ENCODE measurements at regions not wholly inside any gene's neighbourhood (a gene's known extent, or its start where the extent isn't known, plus 50 kb on each side); places are given as distances from the start of the nearest gene placed in this dataset.
"Not testable (repeated sequence)": the region's sequence is repeated elsewhere in the genome, so short reads cannot be mapped to it uniquely, and the experiment has no call there.

DNA sequence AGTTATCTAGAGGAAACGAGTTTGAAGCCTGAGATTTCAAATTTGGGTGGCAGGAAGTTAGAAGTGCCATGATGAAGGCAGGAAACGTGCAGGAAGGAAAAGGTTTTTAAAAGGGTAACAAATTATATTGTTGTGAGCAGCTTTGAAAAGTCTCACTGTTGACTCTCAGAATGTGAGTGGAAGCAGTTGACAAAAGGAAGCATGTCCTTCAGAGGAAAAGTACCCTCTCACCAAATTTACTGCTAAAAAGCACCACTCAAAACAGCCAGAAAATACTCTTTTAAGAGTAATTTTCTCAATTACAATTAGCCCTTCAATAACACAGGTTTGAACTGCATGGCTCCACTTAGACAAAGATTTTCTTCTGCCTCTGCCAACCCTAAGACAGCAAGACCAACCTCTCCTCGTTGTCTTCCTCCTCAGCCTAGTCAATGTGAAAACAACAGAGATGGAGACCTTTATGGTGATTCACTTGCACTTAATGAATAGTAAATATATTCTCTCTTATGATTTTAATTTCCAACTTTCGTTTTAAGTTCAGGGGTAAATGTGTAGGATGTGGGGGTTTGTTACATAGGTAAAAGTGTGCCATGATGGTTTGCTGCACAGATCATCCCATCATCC lies 117.1 kb upstream of the LIPC start:
- no peak for DNase-seq (ENCODE audit: low spot score)
- in situ Hi-C loops (cut with HindIII; ENCODE audit: low sequenced_read_pairs): no loop called here

DNA sequence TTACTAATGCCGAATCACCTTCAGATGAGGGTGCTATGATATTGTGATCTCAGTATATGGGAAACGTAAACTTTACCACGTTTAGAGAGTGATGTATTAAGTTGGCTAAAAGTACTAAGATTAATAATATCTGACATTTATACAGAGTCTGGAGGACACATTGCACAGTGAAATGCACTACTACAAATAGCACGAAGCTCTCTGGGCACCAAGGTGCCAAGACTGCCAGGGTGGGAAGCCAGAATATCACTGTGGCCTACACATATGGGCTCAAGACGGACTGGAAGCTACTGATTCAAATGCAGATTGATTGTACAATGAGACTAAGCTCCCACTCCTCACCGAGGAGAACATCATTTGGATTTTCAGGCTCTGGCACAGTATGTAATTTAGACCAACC lies 113.3 kb upstream of the LIPC start:
- in situ Hi-C loops (cut with HindIII; ENCODE audit: low sequenced_read_pairs): no loop called here
- DNase-seq (ENCODE audit: low spot score): no peak

DNA sequence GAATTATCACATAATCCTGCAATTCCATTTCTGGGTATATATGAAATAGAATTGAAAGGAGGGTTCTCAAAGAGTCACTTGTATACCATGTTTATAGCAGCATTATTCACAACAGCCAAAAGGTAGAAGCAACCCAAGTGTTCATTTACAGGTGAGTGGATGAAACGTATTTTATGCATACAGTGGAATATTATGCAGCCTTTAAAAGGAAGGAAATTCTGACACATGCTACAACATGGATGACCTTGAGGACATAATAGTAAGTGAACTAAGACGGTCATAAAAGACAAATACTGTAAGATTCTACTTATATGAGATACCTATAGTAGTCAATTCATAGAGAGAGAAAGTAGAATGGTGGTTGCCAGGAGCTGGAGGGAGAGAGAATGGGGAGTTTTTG lies 110.8 kb upstream of the LIPC start:
- in situ Hi-C loops (cut with HindIII; ENCODE audit: low sequenced_read_pairs): no loop called here

DNA sequence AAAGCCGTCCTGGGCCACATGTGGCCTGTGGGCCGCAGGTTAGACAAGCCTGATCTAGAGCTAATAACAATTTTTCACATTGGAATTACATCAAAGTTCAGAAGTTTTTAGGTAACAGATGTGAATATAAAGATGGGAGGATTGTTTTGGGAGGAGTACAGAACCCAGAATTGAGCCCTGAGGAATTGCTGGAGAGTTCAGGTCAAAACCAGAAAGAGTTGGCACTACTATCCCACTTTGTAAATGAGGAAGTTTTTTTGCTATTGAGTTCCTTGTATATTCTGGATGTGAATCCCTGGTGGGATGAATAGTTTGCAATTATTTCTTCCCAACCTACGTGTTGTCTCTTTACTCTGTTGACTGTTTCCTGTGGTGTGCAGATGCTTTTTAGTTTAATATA lies 109.5 kb upstream of the LIPC start:
- no peak for DNase-seq (ENCODE audit: low spot score)
- in situ Hi-C loops (cut with HindIII; ENCODE audit: low sequenced_read_pairs): no loop called here

More for the DNA sequence above, 110.8 kb upstream of the LIPC start:
- no peak for DNase-seq (ENCODE audit: low spot score)

DNA sequence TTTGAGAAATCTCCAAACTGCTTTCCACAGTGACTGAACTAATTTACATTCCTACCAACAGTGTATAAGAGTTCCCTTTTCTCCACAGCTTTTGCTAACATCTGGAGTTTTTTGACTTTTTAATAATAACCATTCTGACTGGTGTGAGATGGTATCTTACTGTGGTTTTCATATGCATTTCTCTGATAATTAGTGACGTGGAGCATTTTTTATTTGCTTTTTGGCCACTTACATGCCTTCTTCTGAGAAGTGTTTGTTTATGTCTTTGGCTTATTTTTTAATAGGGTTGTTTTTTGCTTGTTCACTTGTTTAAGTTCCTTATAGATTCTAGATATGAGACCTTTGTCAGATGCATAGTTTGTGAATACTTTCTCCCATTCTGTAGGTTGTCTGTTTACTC lies 108.5 kb upstream of the LIPC start:
- DNase-seq (ENCODE audit: low spot score); in situ Hi-C loops (cut with HindIII; ENCODE audit: low sequenced_read_pairs): not testable (repeated sequence)

DNA sequence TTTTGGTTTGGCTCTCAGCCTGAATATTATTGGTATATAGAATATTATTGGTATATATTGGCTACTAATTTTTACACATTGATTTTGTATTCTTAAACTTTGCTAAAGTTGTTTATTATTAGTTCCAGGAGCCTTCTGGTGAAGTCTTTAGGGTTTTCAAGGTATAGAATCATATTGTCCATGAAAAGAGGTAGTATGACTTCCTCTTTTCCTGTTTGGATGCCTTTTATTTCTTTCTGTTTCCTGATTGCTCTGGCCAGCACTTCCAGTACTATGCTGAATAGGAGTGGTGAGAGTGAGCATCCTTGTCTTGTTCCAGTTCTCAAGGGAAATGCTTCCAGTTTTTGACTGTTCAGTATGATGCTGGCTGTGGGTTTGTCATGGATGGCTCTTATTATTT lies 107.3 kb upstream of the LIPC start:
- in situ Hi-C loops (cut with HindIII; ENCODE audit: low sequenced_read_pairs): no loop called here
- DNase-seq (ENCODE audit: low spot score): no peak

DNA sequence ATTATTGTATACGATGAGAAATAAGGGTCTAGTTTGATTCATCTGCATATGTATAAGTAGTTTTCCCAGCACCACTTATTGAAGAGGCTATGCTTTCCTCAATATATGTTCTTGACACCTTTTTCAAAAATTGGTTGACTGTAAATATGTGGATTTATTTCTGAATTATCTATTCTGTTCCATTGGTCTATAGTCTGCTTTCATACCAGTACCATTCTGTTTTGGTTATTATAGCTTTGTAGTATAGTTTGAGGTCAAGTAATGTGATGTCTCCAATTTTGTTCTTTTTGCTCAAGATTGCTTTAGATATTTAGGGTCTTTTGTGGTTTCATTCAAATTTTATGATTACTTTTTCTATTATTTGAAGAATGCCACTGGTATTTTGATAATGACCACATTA lies 103.8 kb upstream of the LIPC start:
- in situ Hi-C loops (cut with HindIII; ENCODE audit: low sequenced_read_pairs): no loop called here

DNA sequence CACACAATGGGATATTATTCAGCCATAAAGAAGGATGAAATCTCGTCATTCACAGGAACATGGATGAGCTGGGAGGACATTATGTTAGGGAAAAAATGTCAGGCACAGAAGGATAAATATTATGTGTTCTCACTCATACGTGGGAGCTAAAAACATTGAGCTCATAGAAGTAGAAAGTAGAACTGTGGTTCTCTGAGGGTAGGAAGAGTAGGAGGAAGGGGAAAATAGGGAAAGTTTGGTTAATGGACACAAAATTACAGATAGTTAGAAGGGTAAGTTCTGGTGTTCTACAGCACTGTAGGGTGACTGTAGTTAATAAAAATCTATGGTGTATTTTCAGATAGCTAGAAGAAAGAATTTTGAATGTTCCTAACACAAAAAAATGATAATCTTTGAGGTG lies 102.6 kb upstream of the LIPC start:
- no peak for DNase-seq (ENCODE audit: low spot score)

More for the DNA sequence above, 103.8 kb upstream of the LIPC start:
- DNase-seq (ENCODE audit: low spot score): no peak

DNA sequence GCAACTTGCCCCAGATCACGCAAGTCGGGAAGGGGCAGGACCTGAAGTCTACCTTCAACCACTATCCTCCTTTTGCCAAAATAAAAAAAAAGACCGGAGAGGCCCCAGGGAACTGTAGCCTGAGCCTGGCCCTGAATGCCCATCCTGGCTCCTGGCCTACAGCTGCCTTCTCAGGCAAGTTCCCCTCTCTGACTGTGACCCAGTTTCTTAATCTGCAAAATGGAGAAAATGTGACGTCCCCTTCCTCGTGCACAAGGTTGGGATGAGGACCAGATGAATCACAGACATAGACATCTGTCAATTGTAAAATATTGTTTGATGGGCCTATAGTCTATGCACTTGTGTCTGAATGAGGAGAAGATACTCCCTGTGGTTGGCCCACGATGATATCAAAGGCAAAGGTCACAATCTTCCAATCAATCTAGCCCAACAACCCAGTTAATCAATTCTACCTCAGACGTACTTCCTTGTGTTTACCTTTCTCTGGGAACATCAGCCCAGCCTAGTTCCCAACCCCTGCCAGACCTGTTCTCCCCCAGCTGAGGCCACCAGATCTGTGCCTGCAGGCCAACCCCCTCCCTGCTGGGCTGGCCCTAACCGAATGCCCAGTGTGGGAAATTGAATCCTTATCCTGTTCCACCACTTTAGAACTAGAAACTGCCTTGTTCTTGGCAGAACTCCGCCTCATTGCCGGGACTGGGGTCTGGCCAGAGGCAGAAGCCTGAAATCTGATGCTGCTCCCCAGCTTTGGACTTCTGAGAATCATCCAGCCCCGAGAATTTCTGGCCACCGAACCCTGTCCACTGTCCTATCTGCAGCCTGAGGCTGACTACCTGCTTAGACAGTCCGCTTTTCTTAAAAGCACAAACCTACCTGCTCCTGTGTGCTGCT lies 101.8 kb upstream of the LIPC start:
- DNase-seq (ENCODE audit: low spot score): no peak
- in situ Hi-C loops (cut with HindIII; ENCODE audit: low sequenced_read_pairs): no loop called here

More for the DNA sequence above, 102.6 kb upstream of the LIPC start:
- in situ Hi-C loops (cut with HindIII; ENCODE audit: low sequenced_read_pairs): no loop called here

DNA sequence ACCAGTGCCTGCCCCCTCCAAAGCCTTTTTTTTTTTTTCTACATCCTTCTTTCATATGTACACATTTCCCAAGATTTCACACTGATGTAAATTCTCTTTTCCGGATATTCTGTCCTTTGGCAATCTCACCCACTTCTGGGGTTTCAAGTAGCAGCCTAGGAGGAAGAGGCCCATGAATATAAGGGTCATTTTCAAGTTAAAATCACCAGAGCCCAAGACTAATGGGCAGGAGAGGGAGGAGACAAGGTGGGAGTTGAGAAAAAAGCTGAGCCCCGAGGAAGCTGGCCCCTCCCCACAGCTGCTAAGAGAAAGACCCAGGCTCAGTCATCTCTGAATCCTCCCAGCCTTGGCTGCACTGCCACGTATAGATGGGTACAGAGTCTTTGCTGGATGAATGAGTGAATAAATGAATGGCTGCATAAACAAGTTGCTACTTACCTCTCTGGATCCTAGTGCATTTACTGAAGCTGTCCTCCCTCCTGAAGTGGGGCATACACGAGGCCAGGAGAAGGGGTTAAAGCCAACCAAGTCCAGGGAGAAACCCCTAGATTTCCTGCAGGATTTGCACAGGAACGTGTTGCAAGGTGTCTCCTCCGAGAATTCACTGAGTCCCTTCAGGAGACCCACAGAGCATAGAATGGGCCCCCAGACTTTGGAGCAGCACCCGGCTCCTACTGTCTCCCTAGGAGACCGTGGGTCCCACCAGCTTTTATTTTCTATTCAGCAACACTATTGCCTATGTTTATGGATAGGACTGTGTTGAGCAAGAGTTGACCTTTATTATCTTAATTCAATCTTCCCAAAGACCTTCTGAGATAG lies 100.8 kb upstream of the LIPC start:
- DNase-seq (ENCODE audit: low spot score): no peak
- in situ Hi-C loops (cut with HindIII; ENCODE audit: low sequenced_read_pairs): no loop called here

DNA sequence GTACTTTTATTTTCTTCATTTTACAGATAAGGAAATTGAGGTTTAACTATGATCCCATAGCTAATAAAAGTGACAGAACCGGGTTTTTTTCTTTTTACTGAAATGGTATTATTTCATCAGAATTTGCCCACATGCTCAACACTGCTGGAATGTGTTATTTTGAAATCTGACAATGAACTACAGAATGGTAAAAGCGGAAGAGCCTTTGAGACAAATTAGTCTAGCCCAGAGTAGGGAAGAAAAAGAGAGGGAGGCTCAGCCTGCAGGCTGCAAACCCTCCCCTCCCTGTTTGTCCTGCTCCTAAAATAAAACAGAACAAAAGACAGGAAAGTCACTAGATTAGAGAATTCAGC lies 100.3 kb upstream of the LIPC start:
- no peak for DNase-seq (ENCODE audit: low spot score)
- in situ Hi-C loops (cut with HindIII; ENCODE audit: low sequenced_read_pairs): no loop called here

DNA sequence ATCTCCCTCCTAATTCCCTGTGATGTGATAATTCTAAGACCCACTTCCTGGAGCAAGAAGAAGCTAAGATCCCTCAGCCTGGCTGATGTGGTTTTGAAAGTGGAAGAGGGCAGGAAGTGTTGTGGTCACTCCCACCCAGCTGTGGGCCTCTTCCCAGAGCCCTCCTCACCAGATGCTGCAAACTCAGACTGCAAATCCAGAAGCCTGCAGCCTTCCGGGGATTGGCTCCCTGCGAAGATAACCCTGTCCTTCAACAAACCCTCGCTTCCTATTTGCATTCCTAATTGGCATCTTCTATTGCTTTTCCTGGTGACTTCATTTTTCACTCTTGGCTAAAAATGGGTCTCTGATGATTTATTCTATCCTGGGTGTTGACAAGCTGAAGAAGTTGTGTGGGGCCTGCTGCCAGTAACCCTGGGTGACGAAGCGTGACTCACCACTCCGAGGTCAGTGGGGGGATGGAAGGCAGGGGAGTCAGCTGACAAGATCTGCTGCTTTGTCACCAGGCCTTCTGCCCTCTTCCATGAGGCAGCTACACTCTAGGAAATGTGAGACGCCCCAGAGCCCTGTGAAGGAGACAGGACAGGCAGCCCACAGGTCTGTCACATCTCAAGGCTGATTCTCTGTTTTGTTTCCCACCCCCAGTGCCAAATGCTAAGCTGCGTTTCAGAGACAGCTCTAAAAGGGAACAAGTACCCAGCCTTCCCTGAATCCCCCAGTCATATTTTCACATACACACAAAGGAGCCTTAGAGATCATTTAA lies 99.7 kb upstream of the LIPC start:
- in situ Hi-C loops (cut with HindIII; ENCODE audit: low sequenced_read_pairs): no loop called here
- peak; percentile 59 for DNase-seq (ENCODE audit: low spot score)

DNA sequence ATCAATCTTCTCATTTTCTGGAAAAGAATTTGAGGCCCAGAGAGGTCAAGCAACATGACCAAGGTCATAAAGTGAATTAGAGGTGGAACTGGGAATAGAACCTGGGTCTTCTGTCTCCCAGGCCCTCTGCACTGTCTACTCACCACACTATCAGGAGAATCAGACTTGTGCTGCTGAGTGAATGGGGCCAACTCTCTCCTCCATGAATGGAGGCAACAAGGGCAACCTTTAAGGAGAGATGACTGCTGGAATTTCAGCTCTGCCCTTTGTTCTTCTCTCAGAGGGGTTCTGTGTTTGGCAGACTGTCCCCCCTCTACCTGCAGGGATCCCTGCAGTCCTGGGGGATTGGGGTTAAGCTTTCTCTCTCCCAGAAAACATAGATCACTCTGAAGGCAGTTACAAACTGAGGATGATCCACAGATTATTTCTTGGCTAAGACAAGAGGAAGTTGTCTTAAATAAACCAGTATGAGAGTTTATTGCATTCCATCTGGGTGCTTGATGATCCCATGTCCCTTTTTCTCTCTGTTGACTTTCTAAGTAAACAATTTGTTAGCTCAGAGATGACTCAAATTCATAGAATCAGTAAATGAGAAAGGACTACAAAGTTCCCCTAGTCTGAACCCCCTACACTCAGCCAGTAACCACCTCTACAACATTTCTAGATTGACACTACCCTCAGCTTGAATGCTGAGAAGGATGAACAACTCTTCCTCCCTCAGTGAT lies 99.0 kb upstream of the LIPC start:
- in situ Hi-C loops (cut with HindIII; ENCODE audit: low sequenced_read_pairs): no loop called here
- DNase-seq (ENCODE audit: low spot score): no peak

DNA sequence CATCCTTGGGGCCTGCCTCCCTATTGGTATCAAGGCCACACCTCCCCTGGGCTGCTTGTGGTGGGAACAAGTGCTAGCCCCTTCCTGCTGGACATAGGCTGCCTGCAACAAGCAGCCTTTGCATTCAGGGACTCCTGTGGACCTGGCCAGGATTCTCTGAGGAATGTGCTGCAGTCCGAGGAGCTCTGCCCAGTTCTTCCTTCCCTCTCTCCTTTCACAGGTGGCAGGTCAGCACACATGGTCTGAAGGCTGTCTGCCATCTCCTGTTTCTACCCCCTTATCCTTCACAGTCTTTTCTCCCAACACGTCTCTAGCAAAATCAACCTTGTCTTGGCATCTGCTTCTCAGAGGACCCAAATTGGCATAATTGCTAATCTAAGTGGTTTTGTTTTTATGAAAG lies 97.0 kb upstream of the LIPC start:
- DNase-seq (ENCODE audit: low spot score): no peak
- in situ Hi-C loops (cut with HindIII; ENCODE audit: low sequenced_read_pairs): no loop called here

DNA sequence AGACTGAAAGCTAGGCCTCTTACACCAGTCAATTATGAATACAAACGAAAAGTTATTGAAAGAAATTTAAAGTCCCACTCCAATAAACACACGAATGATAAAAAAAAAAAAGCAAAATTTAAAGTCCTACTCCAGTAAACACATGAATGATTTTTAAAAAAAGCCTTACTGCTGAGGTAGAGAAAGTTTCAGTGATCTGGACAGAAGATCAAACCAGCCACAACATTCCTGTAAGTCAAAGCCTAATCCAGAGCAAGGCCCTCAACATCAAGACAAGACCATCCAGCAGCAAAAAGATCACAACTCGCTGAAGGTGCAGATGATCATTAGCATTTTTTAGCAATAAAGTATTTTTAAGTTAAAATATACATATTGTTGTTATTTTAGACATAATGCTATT lies 95.6 kb upstream of the LIPC start:
- DNase-seq (ENCODE audit: low spot score): no peak
- in situ Hi-C loops (cut with HindIII; ENCODE audit: low sequenced_read_pairs): no loop called here

DNA sequence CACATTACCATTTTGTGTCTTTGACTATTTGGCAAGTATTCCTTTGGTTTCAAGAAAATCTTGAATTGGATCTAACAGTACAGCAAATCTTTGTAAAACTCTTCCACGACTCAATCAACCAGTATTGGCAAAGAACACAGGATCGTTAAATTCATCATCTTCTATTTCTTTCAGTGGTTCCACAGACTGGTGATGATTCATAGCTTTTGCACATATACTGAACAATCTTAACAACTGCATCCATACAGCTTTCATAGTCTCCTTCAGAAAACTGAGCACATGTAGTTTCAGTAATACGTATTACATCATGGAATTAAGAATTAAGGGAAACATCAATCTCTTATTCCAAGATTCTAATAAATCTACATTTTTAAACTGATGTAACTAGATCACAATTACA lies 91.6 kb upstream of the LIPC start:
- in situ Hi-C loops (cut with HindIII; ENCODE audit: low sequenced_read_pairs): no loop called here

DNA sequence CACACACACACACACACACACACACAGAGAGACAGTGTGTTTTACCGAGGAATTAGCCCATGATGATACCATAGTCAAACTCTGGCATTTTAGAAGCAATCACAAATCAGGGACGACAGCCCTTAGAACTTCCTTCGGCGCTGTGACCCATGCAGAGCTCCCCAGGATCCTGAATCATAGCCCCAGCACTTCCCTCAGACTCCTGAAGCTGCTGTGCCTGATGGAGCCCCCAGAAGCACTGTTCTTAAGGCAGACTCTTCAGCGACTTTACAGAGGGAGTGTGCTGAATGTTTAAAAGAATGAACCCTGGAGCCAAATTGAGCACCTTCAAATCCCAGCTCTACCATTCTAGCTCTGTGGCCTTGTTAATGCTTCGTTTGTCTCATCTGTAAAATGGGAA lies 89.3 kb upstream of the LIPC start:
- in situ Hi-C loops (cut with HindIII; ENCODE audit: low sequenced_read_pairs): no loop called here
- no peak for DNase-seq (ENCODE audit: low spot score)

More for the DNA sequence above, 91.6 kb upstream of the LIPC start:
- no peak for DNase-seq (ENCODE audit: low spot score)

DNA sequence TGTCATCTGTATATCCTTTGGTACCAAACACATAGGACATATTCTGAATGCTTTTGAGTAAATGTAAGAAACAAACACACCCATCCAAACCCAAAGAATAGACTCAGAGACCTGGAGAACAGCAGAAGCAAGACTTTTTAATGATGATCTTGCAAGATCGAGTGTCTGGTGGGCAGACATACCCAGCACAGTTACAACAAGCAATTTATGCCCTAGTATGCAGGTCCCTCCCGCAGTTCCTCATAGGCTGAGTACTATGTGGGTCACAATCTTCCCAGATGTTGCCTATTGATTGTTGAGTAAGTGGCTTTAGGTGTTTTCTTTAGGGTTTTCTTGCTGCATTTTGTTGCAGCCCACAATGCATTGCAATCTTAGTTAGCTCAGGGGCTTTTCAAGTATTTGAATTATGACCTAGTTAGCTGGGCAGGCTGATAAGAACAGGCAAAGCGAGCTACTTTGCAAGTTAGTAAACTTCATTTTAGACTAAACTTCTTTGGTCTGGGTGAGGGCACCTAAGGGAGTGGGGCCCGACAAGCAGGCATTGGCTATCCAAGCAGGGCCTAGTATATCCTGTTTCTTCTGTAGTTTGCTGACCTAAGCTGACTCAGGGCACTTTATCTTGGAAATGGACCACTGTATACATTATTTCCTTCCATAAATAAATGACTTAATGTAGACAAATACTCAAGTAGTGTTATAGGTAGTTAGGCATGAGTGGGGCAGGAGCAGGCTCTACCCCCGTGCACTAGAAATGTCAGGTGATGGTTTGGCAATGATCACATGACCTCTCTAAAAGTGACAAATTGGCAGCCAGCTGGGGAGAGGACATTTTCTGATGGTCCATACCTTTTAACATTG lies 87.3 kb upstream of the LIPC start:
- no peak for DNase-seq (ENCODE audit: low spot score)
- in situ Hi-C loops (cut with HindIII; ENCODE audit: low sequenced_read_pairs): no loop called here
